GM19467 (cell line): ENCODE measurements at regions not wholly inside any gene's neighbourhood (a gene's known extent, or its start where the extent isn't known, plus 50 kb on each side); places are given as distances from the start of the nearest gene placed in this dataset.

ENCODE experiments used
- ATAC-seq: cut with Tn5 transposase; IDR thresholded peaks from one replicate; pipeline ENCODE4 v1.9.1; 2021; ENCODE audit warnings: mild to moderate bottlenecking, moderate library complexity; ENCODE audit not compliant: unreplicated experiment

- no peak for ATAC-seq
Observed at GRCh38 chr1:219477861-219478260, 135.0 kb downstream of the ZC3H11B start.

- ATAC-seq, result peak; percentile 29
Observed at GRCh38 chr1:219476716-219477115, 136.2 kb downstream of the ZC3H11B start.

GRCh38 chr1:219476116-219476515, 136.8 kb downstream of the ZC3H11B start:
- peak; percentile 84 for ATAC-seq

GRCh38 chr1:219472596-219472995, 140.3 kb downstream of the ZC3H11B start:
- ATAC-seq, result no peak

GRCh38 chr1:219467524-219467923, 145.4 kb downstream of the ZC3H11B start:
- no peak for ATAC-seq

- no peak for ATAC-seq
Observed at GRCh38 chr1:219466766-219467165, 146.1 kb downstream of the ZC3H11B start.

- no peak for ATAC-seq
Observed at GRCh38 chr1:219465212-219466093, 147.5 kb downstream of the ZC3H11B start.

- no peak for ATAC-seq
Observed at GRCh38 chr1:219463636-219464035, 149.3 kb downstream of the ZC3H11B start.

- no peak for ATAC-seq
Observed at GRCh38 chr1:219461981-219462400, 150.9 kb downstream of the ZC3H11B start.

- peak; percentile 82 for ATAC-seq
Observed at GRCh38 chr1:219460896-219461815, 151.7 kb downstream of the ZC3H11B start.

- peak; percentile 32 for ATAC-seq
Observed at GRCh38 chr1:219460081-219460895, 152.6 kb downstream of the ZC3H11B start.

GRCh38 chr1:219459351-219460080, 153.4 kb downstream of the ZC3H11B start:
- ATAC-seq, result no peak

- ATAC-seq, result no peak
Observed at GRCh38 chr1:219446288-219446687, 166.6 kb downstream of the ZC3H11B start.

- no peak for ATAC-seq
Observed at GRCh38 chr1:219445864-219446263, 167.0 kb downstream of the ZC3H11B start.

GRCh38 chr1:219444474-219444873, 168.4 kb downstream of the ZC3H11B start:
- ATAC-seq, result no peak

GRCh38 chr1:219443763-219444162, 169.1 kb downstream of the ZC3H11B start:
- ATAC-seq, result no peak

GRCh38 chr1:219442611-219443061, 170.3 kb downstream of the ZC3H11B start:
- ATAC-seq, result no peak

- no peak for ATAC-seq
Observed at GRCh38 chr1:219441884-219442283, 171.0 kb downstream of the ZC3H11B start.

GRCh38 chr1:219439376-219439775, 173.5 kb downstream of the ZC3H11B start:
- no peak for ATAC-seq

- no peak for ATAC-seq
Observed at GRCh38 chr1:219438386-219438785, 174.5 kb downstream of the ZC3H11B start.
